Endodermal cell (in vitro differentiated cells): ENCODE measurements at regions not wholly inside any gene's neighbourhood (a gene's known extent, or its start where the extent isn't known, plus 50 kb on each side); places are given as distances from the start of the nearest gene placed in this dataset.
A peak's percentile ranks its signal among the peaks of the same experiment; 100 is the strongest.

Experiments used
- DNase-seq: peaks from one replicate; pipeline ENCODE4 v3.0.0-alpha.2; 2017
- H3K27ac ChIP-seq: 2 replicates; pipeline ENCODE4 v1.5.1; 2013; ENCODE audit warnings: mild to moderate bottlenecking, low read depth, low read length, moderate library complexity
- H3K27me3 ChIP-seq: 2 replicates; pipeline ENCODE4 v1.6.1; 2013; ENCODE audit warnings: mild to moderate bottlenecking, low read length, moderate library complexity; ENCODE audit not compliant: insufficient read depth, control insufficient read depth, poor library complexity, severe bottlenecking
- H3K36me3 ChIP-seq: 2 replicates; pipeline ENCODE4 v1.7.0; 2013; ENCODE audit warnings: mild to moderate bottlenecking, low read length, moderate library complexity; ENCODE audit not compliant: control insufficient read depth, insufficient read depth
- H3K4me1 ChIP-seq: one replicate; pipeline ENCODE4 v1.7.0; 2013; ENCODE audit warnings: low read length; ENCODE audit not compliant: control insufficient read depth, insufficient read depth
- H3K4me3 ChIP-seq: 2 replicates; pipeline ENCODE4 v1.5.1; 2013; ENCODE audit warnings: mild to moderate bottlenecking, low read length, moderate library complexity
- H3K9ac ChIP-seq: 2 replicates; pipeline ENCODE4 v1.6.1; 2013; ENCODE audit warnings: mild to moderate bottlenecking, low read length, moderate library complexity; ENCODE audit not compliant: poor library complexity, severe bottlenecking; ENCODE audit errors: extremely low read depth
- H3K9me3 ChIP-seq: 2 replicates; pipeline ENCODE4 v1.6.1; 2013; ENCODE audit warnings: mild to moderate bottlenecking, low read length, moderate library complexity; ENCODE audit not compliant: control insufficient read depth
- H3K27ac Mint-ChIP-seq: 2 replicates; pipeline ENCODE4 v1.8.0; 2020; ENCODE audit warnings: mixed read lengths
- H3K27me3 Mint-ChIP-seq: 2 replicates; pipeline ENCODE4 v1.8.0; 2021; ENCODE audit warnings: mild to moderate bottlenecking, mixed read lengths; ENCODE audit not compliant: insufficient read depth
- H3K36me3 Mint-ChIP-seq: 2 replicates; pipeline ENCODE4 v1.8.0; 2020; ENCODE audit warnings: low read depth, mixed read lengths
- H3K4me1 Mint-ChIP-seq: 2 replicates; pipeline ENCODE4 v1.8.0; 2020; ENCODE audit warnings: mixed read lengths
- H3K4me3 Mint-ChIP-seq: 2 replicates; pipeline ENCODE4 v1.8.0; 2020; ENCODE audit warnings: mild to moderate bottlenecking, moderate library complexity, mixed read lengths
- H3K9me3 Mint-ChIP-seq: 2 replicates; pipeline ENCODE4 v1.8.0; 2020; ENCODE audit warnings: mild to moderate bottlenecking, mixed read lengths
- WGBS, 2 experiments: methylation state at CpG; one replicate each; pipeline versions ENCODE4 v1.1.5 to v1.1.7; 2013; ENCODE audit warnings: missing lambda C conversion rate in 2 of 2, mixed read lengths in 1 of 2; ENCODE audit not compliant: insufficient coverage in 1 of 2, insufficient read length in 1 of 2; 5-methylcytosine and 5-hydroxymethylcytosine counted together
- TF ChIP-seq, protein P1 (sequence below): fragments of 200-600 bp; sonication (generic); conservative IDR thresholded peaks from 2 replicates; pipeline ENCODE4 v1.5.0; 2021; ENCODE audit warnings: antibody characterized with exemption, mild to moderate bottlenecking

DNA sequence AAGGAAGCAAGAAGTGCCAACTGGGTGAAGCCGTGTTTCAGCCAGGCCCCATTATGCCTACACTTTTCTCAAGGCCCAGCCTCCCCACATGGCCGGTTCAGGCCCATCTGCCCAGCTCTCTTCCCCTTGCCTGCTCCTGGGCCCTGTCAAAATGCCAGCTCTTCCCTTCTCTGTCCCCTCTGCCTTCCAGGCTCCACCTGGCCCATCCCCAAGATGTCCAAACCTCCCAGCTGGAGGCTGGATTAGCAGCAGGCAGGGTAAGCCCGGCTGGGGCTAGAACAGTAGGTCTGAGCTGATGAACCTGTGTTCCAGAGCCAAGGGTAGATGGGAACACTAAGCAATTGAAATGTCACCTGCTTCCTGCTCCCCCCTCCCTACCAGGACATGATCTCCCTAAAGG, 64.1 kb upstream of the HSPA9 start:
- Mint-ChIP-seq H3K4me1 (peaks cover 28% of the 10 kb centered on the region), H3K4me3 (no peak overlapping the region), H3K27me3 (peaks cover 7% of the 10 kb centered on the region), H3K27ac (no peak overlapping the region), H3K9me3 (no peaks in the 10 kb centered on the region), H3K36me3 (no peaks in the 10 kb centered on the region)
- TF ChIP-seq, protein P1, sequence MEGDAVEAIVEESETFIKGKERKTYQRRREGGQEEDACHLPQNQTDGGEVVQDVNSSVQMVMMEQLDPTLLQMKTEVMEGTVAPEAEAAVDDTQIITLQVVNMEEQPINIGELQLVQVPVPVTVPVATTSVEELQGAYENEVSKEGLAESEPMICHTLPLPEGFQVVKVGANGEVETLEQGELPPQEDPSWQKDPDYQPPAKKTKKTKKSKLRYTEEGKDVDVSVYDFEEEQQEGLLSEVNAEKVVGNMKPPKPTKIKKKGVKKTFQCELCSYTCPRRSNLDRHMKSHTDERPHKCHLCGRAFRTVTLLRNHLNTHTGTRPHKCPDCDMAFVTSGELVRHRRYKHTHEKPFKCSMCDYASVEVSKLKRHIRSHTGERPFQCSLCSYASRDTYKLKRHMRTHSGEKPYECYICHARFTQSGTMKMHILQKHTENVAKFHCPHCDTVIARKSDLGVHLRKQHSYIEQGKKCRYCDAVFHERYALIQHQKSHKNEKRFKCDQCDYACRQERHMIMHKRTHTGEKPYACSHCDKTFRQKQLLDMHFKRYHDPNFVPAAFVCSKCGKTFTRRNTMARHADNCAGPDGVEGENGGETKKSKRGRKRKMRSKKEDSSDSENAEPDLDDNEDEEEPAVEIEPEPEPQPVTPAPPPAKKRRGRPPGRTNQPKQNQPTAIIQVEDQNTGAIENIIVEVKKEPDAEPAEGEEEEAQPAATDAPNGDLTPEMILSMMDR: no peak
- 88 to 97% methylated on average over 1 to 3 of the region's 3 CpGs for WGBS, 2 experiments
- no peaks in the 10 kb centered on the region for H3K36me3 ChIP-seq
- no peak overlapping the region for H3K4me3 ChIP-seq
- H3K4me1 ChIP-seq: peaks cover 8% of the 10 kb centered on the region
- no peaks in the 10 kb centered on the region for H3K27me3 ChIP-seq
- H3K9me3 ChIP-seq: no peaks in the 10 kb centered on the region
- H3K27ac ChIP-seq: no peak overlapping the region
- DNase-seq: peak; percentile 49
- no peak overlapping the region for H3K9ac ChIP-seq

DNA sequence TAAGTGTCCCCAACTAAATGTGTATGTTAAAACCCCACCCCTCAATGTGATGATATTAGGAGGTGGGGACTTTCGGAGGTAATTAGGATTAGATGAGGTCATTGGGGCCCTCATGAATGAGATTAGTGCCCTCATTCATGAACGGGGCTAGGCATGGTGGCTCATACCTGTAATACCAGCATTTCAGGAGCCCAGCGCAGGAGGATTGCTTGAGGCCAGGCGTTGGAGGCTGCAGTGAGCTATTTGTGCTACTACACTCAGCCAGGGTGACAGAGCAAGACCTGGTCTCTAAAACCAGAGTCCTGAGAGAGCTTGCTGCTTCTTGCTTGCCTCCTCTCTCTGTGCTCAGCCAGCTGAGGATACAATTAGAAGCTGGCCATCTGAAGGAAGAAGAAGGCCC, 62.1 kb upstream of the HSPA9 start:
- Mint-ChIP-seq H3K27me3 (peaks cover 7% of the 10 kb centered on the region), H3K4me1 (peaks cover 28% of the 10 kb centered on the region), H3K4me3 (no peak overlapping the region), H3K9me3 (no peaks in the 10 kb centered on the region), H3K36me3 (no peaks in the 10 kb centered on the region), H3K27ac (no peak overlapping the region)
- Histone ChIP-seq H3K27me3 (no peaks in the 10 kb centered on the region), H3K4me3 (no peak overlapping the region), H3K4me1 (peaks cover 8% of the 10 kb centered on the region), H3K9ac (no peak overlapping the region), H3K27ac (no peak overlapping the region), H3K36me3 (no peaks in the 10 kb centered on the region), H3K9me3 (no peaks in the 10 kb centered on the region)
- DNase-seq: no peak
- 93 to 94% methylated on average over 4 of the region's 4 CpGs for WGBS, 2 experiments
- TF ChIP-seq, protein P1: no peak

DNA sequence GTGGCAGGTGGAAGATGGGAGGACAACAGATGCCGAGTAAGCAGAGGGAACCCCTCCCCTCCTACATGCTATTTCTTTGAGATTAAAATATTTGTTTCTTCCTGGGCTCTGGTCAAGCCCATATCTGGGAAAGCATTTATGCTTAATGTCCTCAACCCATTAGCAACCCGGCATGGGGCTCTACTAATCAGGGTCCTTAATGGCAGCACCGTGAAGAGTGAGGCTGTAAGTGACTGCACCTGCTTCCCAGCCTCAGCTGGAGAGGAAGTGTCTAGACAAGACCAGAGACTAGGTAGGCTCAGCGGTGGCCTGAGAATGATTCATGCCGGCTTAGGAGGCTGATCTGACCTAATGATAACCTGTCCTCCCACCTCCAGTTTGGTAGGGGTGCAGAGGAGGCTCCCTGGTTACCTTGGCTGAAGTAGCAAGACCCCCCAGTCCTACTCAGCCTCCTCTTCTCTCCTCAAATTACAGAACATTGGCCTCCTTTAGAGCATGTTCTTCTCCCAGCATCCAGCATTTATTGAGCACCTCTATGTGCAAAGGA, 61.3 kb upstream of the HSPA9 start:
- Mint-ChIP-seq H3K36me3 (no peaks in the 10 kb centered on the region), H3K9me3 (no peaks in the 10 kb centered on the region), H3K27ac (no peak overlapping the region), H3K4me3 (no peak overlapping the region), H3K27me3 (peaks cover 6% of the 10 kb centered on the region), H3K4me1 (peaks cover 25% of the 10 kb centered on the region)
- no peaks in the 10 kb centered on the region for H3K9me3 ChIP-seq
- peak; percentile 69 for DNase-seq
- H3K4me3 ChIP-seq: no peak overlapping the region
- H3K9ac ChIP-seq: no peak overlapping the region
- H3K27ac ChIP-seq: no peak overlapping the region
- H3K36me3 ChIP-seq: no peaks in the 10 kb centered on the region
- H3K27me3 ChIP-seq: no peaks in the 10 kb centered on the region
- TF ChIP-seq, protein P1: no peak
- H3K4me1 ChIP-seq: peaks cover 6% of the 10 kb centered on the region
- WGBS, 2 experiments: 58 to 91% methylated on average over 4 to 5 of the region's 5 CpGs
